Epithelial cell of prostate (primary cell): ENCODE measurements at regions not wholly inside any gene's neighbourhood (a gene's known extent, or its start where the extent isn't known, plus 50 kb on each side); places are given as distances from the start of the nearest gene placed in this dataset.

Source experiments
- DNase-seq: peaks from one replicate; pipeline ENCODE4 v3.0.0-alpha.2; 2011; ENCODE audit warnings: low read depth, low spot score
- H3K27ac ChIP-seq: fragments of 450-650 bp; 2 replicates; pipeline ENCODE4 v1.5.1; 2017; ENCODE audit warnings: mild to moderate bottlenecking

DNA sequence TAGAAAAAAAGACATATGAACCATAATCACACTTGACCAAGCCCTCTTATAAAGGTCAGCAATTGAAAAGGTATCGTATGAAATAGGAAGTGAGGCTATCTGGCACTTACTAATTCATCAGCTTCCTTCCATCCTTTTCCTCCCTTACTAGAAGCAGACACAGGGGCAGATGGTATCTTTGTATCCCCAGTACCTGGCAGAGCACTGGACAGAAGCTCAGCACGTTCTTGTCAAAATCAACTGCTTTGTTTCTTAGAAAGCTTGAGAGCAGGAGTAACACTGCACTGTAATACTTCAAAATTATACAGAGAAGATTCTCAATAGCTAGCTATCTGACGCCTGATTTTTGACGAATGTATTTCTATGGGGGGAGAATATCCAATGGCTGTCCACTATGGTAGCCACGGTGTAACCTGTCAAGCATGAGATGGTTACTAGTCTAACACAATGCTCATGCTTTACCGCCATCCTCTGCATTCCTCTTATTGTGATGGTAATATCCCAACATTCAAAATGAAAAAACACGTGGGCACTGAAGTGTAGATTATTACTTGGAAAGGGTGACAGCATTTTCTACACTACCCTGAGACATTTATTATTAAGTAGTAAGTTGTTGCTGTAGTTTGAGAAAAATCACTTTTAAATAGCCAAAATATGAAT is 175.6 kb downstream of the SIPA1L2 start:
- H3K27ac ChIP-seq = no peak overlapping the region
- no peak for DNase-seq

DNA sequence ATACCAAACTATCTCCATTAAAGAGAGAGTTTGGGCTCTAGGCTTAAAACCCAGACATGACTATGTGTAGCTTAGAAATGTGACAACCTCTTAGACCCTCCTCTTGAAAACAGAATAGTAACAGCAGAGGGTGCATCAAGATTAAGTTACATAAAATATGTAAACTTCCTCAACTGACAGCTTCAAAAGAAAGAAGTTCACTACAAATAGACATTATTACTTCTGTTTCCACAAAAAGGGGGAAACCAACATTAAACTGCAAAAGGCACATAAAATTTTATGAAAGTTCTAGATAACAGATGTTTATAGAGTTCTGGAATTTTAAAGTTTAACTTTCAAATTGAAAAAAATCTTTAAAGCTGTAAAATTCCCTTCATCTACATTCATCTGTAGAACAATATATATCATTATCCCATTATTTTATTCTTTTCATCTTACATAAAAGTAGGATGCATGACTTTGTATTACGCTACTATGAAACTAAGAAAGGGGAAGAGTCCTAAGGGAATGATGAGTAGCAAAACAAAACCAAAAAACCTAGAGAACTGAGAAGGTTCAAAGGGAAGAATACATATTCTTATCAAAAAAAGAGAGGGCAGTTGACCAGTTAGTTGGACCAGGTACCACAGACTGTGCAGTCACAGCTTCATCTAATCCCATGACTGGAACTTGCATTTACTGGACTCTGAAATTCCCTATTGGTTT is 177.0 kb downstream of the SIPA1L2 start:
- no peak overlapping the region for H3K27ac ChIP-seq
- no peak for DNase-seq

DNA sequence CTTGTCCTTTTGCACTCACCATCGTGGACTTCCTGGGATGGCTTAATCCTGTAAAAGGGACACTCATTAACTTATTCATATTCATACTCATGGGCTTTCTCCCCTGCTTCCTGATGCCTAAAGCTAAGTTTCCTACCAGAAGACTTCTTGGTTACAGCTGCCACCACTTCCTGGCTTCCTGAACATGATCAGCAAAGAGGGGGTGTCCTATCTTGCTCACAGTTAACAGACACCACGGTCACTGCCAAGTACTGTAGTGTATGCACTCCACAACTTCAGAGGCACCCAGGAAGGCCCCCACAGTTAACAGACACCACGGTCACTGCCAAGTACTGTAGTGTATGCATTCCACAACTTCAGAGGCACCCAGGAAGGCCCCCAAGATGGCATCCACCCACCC is 177.8 kb downstream of the SIPA1L2 start:
- no peak overlapping the region for H3K27ac ChIP-seq
- DNase-seq = no peak

DNA sequence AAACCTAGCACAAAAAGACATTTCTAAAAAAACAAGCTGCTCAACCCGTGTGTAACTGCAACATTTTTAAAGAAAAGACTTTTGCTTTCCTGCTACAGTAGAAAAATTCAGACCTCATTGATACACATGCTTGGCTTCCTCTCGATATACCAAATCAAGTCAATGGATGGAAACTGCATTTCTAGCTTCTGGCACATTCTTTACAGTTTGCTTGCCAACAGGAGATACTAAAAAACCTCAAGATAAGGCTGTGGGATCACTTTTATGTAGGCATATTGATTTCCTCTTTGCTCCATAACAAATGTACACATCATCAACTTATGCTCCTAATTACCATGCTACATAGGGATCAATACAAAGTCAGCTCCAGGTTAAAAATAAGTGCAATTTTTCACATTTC is 178.4 kb downstream of the SIPA1L2 start:
- DNase-seq = no peak
- H3K27ac ChIP-seq = no peak overlapping the region

DNA sequence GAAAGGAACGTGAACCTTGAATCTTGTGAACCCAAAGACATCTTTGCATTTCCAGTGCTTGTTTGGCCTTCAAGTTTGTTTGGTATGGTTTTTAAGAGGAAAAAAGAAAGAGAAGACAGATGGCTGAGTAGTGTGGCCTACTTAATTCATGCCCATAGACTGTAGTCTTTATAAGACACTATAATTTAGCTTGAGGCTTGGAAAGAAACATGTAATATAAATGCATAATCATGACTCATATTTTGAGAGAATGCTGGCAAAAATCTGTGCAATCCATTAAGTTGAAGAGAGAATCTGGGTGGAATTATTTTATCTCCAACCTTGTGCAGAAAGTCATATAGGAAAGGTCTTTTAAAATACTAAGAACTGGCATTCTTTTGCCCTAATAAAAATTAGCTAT is 179.3 kb downstream of the SIPA1L2 start:
- DNase-seq = no peak
- no peak overlapping the region for H3K27ac ChIP-seq

DNA sequence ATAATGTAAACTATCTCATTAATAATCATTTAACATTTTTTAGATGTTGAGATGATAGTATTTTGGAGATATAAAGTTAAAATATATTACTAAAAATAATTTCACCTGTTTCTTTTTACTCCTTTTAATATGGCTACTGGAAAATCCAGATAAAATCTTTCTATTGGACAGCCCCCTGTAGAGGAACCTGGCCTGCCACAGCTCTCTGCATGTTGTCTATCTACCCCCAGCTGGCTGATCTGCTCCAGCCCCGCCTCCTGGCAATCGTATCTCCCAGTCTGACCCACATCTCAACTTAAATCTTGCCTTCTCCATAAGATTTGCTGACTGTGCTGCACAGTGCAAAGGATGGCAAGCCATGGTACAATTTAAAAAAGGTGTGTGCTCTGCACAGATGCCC is 182.8 kb downstream of the SIPA1L2 start:
- no peak for DNase-seq
- H3K27ac ChIP-seq = no peak overlapping the region

DNA sequence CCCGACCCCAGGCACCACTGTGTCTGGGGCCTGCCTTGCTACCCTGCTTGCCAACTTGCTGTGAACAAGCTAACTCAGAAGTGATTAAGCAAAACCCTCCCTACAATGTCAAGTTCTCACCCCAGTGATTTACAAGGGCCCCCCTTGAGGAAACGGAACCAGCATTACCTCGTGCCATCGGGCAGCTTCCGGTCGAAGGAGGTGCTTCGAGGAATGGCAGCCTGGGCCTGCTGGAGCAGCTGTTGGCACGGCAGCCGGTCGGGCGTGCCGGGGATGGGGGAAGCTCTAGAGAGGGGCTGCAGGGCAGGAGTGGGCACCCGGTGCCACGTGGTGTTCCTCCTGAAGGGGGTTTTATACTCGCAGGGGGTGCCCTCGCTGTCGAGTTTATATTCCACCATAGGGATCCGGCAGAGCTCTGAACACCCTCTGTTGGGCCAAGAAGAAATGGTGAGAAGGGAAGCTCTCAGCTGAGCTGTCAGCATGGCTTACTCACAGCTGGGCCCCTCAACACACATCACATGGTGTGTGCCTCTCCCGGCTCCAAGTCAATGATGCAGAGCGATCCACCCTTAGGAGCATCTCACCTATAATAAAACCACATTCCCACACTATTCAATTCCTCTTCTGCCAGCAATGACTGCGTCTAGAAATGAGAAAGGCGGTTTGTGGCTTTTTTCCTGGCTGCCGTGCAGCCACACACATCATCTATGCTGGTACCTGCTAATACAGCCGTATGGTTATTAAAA is 184.4 kb downstream of the SIPA1L2 start:
- no peak for DNase-seq
- H3K27ac ChIP-seq = no peak overlapping the region

DNA sequence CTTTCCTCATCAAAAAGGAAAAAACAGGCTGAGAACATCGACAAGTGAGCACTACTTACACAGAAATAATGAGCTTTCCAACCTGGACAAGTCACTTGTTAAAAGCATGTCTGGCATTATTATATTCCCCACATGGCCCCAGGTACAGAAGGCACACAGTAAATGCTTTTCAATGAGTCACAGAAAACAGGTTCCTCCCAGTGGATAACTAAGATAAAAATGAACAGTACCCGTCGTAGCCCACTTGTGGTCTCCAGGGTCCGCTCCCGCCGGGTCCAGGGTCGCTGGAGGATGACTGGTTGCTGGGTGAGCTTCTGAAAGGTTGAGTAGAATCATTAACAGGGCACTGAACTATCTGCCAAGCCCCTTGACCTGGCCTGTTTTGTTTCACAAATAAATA is 186.6 kb downstream of the SIPA1L2 start:
- no peak overlapping the region for H3K27ac ChIP-seq

DNA sequence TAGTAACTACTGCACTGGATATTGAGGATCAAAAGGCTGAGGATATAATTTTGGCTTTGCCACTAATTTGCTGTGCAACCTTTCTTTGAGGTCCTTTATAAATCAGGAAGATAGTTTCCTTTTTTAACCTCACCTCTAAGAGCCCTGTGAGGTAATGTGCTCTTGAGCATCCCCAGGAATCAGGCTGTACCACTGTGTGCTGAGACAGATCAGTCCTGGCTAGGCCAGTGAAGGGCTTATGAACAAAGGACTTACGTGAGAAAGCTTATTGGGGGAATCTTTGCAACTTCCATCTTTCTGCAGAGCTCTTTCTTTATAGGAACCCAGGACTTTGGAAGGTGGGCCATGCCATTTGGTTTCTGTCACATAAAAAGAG is 188.9 kb downstream of the SIPA1L2 start:
- no peak overlapping the region for H3K27ac ChIP-seq
- DNase-seq = no peak

More for the DNA sequence above, 186.6 kb downstream of the SIPA1L2 start:
- DNase-seq = no peak

DNA sequence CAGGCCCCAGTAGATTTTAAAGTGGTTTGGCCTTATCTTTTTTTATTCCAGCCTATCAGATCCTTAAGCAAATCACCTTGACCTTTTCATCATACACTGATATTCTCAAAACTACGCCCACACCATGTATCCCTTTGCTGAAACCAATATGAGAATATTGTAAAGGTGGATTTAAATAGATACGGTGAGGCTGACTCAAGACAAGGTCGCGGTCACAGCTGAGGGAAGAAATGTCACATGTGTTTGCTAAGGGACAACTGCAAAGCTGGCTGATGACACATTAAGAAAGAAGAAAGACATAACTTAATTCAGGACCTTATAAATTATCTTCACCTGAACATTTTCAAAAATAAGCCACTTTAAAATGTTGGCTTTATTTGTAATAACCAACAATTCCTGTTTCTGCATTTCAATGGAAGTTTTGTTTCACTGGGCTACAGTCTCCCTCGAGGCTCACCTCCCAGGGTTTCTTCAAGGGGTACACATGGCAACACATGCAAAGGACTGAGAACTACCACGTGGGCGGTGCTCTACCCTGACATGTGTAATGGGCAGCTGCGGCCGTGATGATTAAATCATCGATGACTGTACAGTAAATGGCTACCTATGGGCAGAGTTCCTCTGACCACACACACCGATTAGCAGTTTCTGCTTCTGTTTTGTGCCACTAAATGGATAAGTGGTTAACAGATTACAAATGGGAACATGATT is 189.5 kb downstream of the SIPA1L2 start:
- no peak for DNase-seq
- no peak overlapping the region for H3K27ac ChIP-seq

DNA sequence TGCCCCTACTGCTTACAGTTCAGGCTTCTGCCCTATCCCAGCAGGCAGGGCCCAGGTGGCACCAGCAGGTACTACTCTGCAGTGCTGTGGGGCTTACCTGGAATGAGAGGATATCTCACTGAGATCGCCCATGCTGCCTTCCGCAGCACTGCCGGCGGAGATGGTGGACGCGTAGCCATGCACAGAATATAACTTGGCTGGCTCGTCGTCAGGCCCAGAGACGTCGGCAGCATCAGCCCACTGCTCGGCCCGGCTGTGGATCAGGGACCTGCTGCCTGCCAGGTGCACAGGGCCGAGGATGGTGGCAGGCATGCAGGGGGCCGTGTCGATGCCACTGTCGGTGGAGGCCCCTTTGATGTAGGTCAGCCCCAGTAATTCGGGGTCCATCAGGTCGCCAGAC is 190.9 kb downstream of the SIPA1L2 start:
- H3K27ac ChIP-seq = no peak overlapping the region
- DNase-seq = no peak

DNA sequence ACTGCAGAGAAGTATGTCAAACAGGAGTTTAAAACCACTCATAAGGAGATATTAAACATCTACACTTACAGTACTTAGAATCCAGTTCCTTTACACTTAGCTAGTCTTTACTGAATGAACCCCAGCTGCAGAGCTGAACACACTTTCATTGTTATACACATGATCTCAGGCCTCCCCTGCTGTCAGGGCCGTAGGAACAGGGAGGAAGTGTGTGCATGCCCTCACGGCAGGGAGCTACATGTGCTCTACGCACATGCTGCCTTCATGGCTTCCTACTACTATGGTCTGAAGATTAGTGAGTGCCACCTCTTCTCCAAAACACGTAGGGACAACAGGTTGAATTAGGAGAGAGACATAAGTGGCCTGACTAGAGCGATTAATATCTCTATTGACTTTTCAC is 191.5 kb downstream of the SIPA1L2 start:
- no peak overlapping the region for H3K27ac ChIP-seq
- no peak for DNase-seq

DNA sequence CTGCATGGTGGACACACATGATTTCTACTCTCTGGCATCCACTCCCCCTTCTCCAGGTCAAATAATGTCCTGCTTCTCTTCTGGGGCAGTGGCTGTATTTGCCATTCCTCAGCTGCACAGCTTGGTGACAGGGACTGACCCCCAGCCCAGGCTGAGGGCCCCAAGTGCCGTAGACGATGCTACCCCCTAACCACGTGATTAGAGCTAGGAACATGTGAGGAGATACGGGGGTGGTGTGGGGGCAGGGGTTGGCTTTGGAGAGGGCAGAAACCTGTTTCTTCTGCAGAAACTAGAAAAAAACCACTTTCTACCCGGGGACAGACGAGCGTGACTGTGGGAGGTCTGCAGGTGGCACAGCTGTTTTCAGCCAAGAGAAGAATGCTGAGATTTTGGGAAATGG is 192.4 kb downstream of the SIPA1L2 start:
- no peak overlapping the region for H3K27ac ChIP-seq
- no peak for DNase-seq

DNA sequence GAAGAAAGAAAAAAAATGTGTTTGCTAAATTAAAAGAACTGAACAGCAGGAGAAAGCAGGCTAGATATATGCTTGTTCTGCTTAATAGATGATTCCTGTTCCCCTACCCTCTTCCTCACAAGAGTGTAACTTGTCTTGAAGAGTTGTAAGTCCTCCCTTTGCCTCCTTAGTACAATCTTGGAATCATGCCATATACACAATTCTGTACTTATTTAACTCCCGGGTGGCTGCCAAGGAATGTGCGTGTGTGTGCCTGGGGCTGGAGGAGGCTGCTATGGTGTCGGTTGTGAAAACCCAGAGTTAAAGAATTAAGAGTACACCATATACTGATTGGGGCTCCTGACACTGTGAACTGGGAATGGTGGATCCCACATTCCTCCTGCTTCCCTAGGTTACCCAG is 194.2 kb downstream of the SIPA1L2 start:
- no peak for DNase-seq
- H3K27ac ChIP-seq = no peak overlapping the region

DNA sequence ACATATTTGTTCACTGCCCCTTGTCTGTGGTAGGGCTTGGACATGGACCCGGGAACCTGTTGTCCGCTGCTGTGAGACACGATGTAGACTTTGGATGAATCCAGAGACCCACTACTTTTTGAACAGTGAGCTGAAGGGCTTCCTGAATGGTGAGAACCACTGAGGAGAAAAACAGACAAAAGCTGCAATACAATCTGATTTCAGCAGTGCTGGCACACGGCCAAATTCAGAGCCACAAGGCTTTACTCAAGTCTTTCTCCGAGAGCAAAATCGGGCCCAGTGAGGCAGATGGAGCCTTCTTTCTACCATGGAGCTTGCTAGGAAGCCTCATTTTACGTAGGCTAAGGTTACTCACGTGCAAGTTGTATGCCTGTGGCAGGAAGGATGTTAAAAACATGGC is 197.6 kb downstream of the SIPA1L2 start:
- DNase-seq = no peak

DNA sequence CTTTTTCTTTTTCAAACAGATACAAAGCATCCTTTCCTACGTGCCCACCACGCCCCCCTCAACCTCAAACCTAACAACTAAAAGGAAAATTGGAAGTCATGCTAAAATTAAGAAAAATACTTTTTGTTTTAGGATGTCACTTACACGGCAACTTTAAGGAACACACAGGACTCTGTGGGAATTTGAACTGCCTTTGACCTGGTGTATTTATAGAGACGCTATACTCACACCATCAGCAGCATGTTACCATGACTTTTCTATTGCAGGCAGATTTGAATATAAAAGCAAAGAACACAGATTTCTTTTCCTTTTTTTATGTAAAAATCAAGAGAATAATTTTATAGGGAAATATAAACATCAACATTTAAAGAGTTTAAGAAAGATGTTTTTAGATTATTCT is 198.2 kb downstream of the SIPA1L2 start:
- no peak for DNase-seq
- no peak overlapping the region for H3K27ac ChIP-seq

More for the DNA sequence above, 197.6 kb downstream of the SIPA1L2 start:
- no peak overlapping the region for H3K27ac ChIP-seq

DNA sequence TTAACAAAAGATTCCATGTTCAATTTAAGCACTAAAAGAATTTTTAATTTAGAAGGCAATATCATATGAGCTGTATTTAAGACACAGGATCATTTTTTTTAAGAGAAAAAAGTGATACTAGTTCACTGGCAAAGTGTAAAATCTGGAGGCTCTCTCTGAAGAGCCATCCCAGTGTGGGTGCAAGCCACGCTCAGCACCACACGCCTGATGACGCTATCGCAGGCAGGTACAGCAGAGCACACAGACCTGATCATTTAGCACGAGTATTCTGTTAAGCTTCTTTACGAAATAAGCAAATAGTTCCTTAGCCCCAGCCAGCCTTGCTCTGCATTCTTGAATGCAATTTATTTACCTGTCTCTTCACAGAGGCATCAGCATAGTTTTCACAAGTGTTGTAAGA is 198.6 kb downstream of the SIPA1L2 start:
- no peak overlapping the region for H3K27ac ChIP-seq
- no peak for DNase-seq

DNA sequence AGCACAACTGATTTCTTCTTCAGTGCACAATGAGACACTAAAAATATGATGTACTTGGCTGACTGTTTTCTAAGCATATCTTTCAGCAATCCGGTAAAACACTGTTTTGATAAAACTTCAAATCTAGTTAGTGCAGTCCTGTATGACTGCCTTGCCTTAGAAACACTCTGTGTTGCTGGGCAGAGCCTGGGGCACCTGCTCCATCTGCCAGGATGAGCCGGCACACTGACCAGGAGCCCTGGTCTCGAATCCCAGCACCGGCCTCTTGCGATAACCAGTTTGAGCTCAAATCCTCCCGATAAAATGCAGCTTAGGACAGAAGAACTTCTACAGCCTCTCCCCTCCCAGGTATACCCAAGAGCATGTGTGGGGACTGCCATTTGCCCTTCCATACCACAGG is 199.5 kb downstream of the SIPA1L2 start:
- no peak for DNase-seq
- no peak overlapping the region for H3K27ac ChIP-seq

DNA sequence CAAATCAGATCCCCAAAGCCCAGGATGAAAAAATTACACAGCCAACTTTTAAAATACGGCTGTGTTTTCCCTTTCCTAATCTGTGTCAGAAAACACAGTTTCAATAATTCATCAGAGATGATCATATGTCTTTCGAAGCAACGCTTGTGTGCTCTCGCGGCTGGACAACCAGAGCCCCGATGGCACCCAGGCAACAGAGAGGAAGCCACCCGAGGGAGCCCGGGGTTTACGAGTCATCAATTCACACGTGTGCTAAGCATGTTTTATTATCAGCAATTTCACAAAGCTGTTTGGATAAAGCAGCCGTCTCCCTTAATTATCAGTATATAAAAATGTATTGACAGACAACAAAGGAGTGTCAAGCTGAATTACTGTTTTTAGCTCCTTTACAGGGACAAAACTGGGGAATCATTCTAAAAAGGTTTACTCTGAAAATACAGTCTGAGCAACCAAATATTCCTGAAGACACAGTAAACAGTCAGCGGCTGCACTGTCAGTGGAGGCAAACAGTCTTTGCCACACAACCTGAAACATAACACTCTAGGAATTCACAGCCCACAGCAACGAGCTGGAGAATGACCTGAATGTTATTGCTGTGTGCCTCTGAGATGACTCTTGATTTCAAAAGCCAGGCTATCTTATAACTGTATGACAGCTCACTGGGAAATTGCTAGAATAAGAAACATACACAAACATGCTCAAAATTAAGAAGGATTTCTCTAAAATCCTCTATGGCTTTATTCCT is 201.0 kb downstream of the SIPA1L2 start:
- H3K27ac ChIP-seq = no peak overlapping the region
- DNase-seq = no peak

DNA sequence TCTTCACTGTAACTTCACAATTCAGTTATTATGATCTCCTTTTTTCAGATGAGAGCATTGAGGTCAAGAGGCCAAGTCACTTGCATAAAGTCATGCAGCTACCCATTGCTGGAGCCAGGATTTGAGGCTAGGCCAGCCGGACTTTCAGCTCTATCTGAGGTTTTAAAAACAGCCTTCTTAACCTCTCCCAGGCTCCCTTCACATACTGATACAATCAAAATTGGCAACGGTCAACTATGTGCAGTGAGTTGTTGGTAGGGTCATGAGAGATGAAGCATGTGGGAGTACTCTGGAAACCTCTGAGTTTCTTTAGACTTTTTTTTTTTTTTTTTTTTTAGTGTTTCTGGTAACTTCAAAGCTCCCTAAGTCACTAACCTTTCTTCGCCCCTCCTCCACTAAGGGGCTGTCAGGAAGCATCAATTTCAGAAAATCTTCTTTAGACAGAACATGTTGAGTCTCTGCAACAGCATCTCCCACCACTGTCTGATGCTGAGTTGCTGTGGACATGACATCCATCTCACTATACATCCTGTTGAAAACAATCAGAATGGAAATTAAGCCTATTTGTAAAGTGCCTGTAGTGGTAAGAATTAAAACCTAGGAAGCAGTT is 201.8 kb downstream of the SIPA1L2 start:
- H3K27ac ChIP-seq = no peak overlapping the region
- no peak for DNase-seq
